ENCODE measurements at regions not wholly inside any gene's neighbourhood (a gene's known extent, or its start where the extent isn't known, plus 50 kb on each side); places are given as distances from the start of the nearest gene placed in this dataset.

DNA sequence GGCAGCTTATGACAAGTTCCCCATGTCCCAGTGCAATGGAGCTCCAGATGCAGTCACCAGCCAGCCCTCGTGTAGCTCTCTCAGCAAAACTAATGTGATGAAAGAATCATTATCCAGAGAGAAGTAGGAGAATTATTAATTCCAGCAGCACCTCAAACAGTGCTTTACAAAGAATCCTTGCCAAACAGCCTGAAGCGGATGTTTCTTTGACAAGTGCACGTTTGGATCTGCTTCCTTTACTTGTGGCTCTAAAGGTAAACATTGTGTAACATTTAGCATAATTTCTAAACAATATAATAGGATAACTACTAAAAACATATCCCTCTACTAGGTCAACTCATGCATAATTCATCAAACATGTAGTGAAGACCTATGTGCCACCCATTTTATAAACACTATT, 197.0 kb downstream of the FAM181B start:
- TF ChIP-seq CTCF (IDR thresholded peaks at IDR 0.05) (no peak), EP300 (IDR thresholded peaks at IDR 0.05) (no peak), POLR2A (IDR thresholded peaks at IDR 0.05) (no peak), POLR2AphosphoS5 (IDR thresholded peaks at IDR 0.05) (no peak)
